Suprapubic skin (tissue), 4 donors: ENCODE measurements at regions not wholly inside any gene's neighbourhood (a gene's known extent, or its start where the extent isn't known, plus 50 kb on each side); places are given as distances from the start of the nearest gene placed in this dataset.

Experiments
- DNase-seq, 2 donors: peaks; one replicate each; pipeline ENCODE4 v3.0.0-alpha.2; 2019; ENCODE audit warnings: low spot score in 2 of 2
- H3K27ac ChIP-seq: fragments of 200-600 bp; sonication (generic); one replicate; pipeline ENCODE4 v1.5.1; 2019
- H3K27me3 ChIP-seq: fragments of 200-600 bp; sonication (generic); one replicate; pipeline ENCODE4 v1.5.1; 2019
- H3K36me3 ChIP-seq: fragments of 200-600 bp; sonication (generic); one replicate; pipeline ENCODE4 v1.5.1; 2019
- H3K4me1 ChIP-seq: fragments of 200-600 bp; sonication (generic); one replicate; pipeline ENCODE4 v1.5.1; 2019
- H3K4me3 ChIP-seq: fragments of 200-600 bp; sonication (generic); one replicate; pipeline ENCODE4 v1.5.1; 2019; ENCODE audit warnings: mild to moderate bottlenecking
- H3K9me3 ChIP-seq: fragments of 200-600 bp; sonication (generic); one replicate; pipeline ENCODE4 v1.5.1; 2019
- EP300 ChIP-seq: sonication (generic); formaldehyde crosslinking; IDR thresholded peaks from one replicate; pipeline ENCODE4 v1.6.1; 2017; ENCODE audit warnings: antibody characterized with exemption
- POLR2A ChIP-seq, 2 donors: fragments of 450-650 bp; IDR thresholded peaks; one replicate each; pipeline ENCODE4 v1.6.1; 2017; ENCODE audit warnings: antibody characterized with exemption in 2 of 2, mild to moderate bottlenecking in 2 of 2, moderate library complexity in 2 of 2
- POLR2AphosphoS5 ChIP-seq, 3 donors: sonication (generic); formaldehyde crosslinking; IDR thresholded peaks; one replicate each; pipeline ENCODE4 v1.6.1; 2017; ENCODE audit warnings: antibody characterized with exemption in 3 of 3
- WGBS: methylation state at CpG from one replicate; pipeline ENCODE4 v1.1.5; 2018; 5-methylcytosine and 5-hydroxymethylcytosine counted together
- TF ChIP-seq, protein P1 (sequence below), 2 donors: fragments of 200-600 bp in 1 of 2; fragments of 450-650 bp in 1 of 2; sonication (generic) in 1 of 2; IDR thresholded peaks; one replicate each; pipeline ENCODE4 v1.5.1; 2016 to 2019; ENCODE audit warnings: antibody characterized with exemption in 2 of 2, mild to moderate bottlenecking in 1 of 2, moderate library complexity in 1 of 2

DNA sequence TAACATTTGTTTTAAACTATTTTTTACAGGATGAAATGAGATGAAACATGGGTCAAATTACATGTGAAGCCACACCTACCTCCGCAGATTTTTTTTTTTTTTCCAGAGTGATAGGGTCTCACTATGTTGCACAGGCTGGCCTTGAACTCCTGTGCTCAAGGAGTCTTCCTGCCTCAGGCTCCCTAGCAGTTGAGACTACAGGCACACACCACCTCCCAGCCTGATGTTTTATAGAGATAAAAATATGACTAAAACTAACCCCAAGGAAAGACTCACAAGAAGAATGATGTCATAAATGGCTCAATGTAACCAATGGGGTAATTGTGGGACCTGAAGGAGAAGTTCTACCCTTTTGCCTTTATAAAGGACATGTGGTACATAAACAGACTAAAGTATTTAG lies 52.3 kb upstream of the SOX6 start:
- WGBS, result 89% methylated on average over 1 of the region's 1 CpG
- H3K4me3 ChIP-seq, result no peak overlapping the region
- H3K27me3 ChIP-seq, result no peaks in the 10 kb centered on the region
- TF ChIP-seq EP300, result no peak
- no peak for TF ChIP-seq POLR2AphosphoS5 (IDR thresholded peaks at IDR 0.05)
- TF ChIP-seq, protein P1, sequence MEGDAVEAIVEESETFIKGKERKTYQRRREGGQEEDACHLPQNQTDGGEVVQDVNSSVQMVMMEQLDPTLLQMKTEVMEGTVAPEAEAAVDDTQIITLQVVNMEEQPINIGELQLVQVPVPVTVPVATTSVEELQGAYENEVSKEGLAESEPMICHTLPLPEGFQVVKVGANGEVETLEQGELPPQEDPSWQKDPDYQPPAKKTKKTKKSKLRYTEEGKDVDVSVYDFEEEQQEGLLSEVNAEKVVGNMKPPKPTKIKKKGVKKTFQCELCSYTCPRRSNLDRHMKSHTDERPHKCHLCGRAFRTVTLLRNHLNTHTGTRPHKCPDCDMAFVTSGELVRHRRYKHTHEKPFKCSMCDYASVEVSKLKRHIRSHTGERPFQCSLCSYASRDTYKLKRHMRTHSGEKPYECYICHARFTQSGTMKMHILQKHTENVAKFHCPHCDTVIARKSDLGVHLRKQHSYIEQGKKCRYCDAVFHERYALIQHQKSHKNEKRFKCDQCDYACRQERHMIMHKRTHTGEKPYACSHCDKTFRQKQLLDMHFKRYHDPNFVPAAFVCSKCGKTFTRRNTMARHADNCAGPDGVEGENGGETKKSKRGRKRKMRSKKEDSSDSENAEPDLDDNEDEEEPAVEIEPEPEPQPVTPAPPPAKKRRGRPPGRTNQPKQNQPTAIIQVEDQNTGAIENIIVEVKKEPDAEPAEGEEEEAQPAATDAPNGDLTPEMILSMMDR (IDR thresholded peaks at IDR 0.05), result no peak
- no peak for TF ChIP-seq POLR2A (IDR thresholded peaks at IDR 0.05)
- H3K4me1 ChIP-seq, result peaks cover 4% of the 10 kb centered on the region
- no peaks in the 10 kb centered on the region for H3K9me3 ChIP-seq
- DNase-seq, result no peak
- no peak overlapping the region for H3K27ac ChIP-seq
- H3K36me3 ChIP-seq, result no peaks in the 10 kb centered on the region

DNA sequence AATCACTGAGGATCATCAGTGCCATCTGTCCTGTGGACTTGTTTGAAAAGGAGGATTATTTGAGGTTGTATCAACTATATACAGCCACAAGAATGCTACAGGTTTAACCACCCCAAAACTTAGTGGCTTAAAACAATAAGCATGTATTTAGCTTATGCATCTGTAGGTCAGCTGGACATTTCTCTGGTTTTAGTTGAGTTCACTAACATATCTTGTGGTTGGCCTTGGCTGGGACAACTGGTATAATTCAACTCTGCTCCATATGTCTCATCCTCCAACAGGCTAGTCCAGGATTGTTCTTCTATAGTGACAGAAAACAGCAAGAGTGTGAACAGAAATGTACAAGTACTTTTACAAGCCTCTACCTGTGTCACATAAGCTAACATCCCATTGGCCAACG lies 49.9 kb upstream of the SOX6 start:
- no peaks in the 10 kb centered on the region for H3K36me3 ChIP-seq
- 92% methylated on average over 1 of the region's 1 CpG for WGBS
- no peak overlapping the region for H3K4me3 ChIP-seq
- DNase-seq, result no peak
- H3K9me3 ChIP-seq, result no peaks in the 10 kb centered on the region
- TF ChIP-seq, protein P1 (IDR thresholded peaks at IDR 0.05), result no peak
- TF ChIP-seq POLR2A (IDR thresholded peaks at IDR 0.05) (no peak), EP300 (no peak), POLR2AphosphoS5 (IDR thresholded peaks at IDR 0.05) (no peak)
- H3K4me1 ChIP-seq, result no peaks in the 10 kb centered on the region
- H3K27me3 ChIP-seq, result no peaks in the 10 kb centered on the region
- H3K27ac ChIP-seq, result no peak overlapping the region
